H9 (cell line): ENCODE measurements at regions not wholly inside any gene's neighbourhood (a gene's known extent, or its start where the extent isn't known, plus 50 kb on each side); places are given as distances from the start of the nearest gene placed in this dataset.

Experiments
- DNase-seq: peaks from one replicate; pipeline ENCODE4 v3.0.0-alpha.2; 2017
- H2AFZ ChIP-seq: one replicate; pipeline ENCODE4 v1.6.1; 2013; ENCODE audit warnings: mild to moderate bottlenecking, low read length, control low read depth, moderate library complexity
- H2AK5ac ChIP-seq: 2 replicates; pipeline ENCODE4 v1.6.1; 2013; ENCODE audit warnings: low read length, control low read depth, mixed read lengths; ENCODE audit not compliant: insufficient read length
- H2BK120ac ChIP-seq: one replicate; pipeline ENCODE4 v1.6.1; 2013; ENCODE audit warnings: low read depth, mild to moderate bottlenecking, low read length, control low read depth, inconsistent platforms; ENCODE audit not compliant: poor library complexity, severe bottlenecking
- H2BK12ac ChIP-seq: 2 replicates; pipeline ENCODE4 v1.6.1; 2013; ENCODE audit warnings: low read length, control low read depth, mixed read lengths, low read depth; ENCODE audit not compliant: insufficient read length
- H2BK15ac ChIP-seq: 2 replicates; pipeline ENCODE4 v1.6.1; 2013; ENCODE audit warnings: low read depth, low read length, control low read depth
- H2BK20ac ChIP-seq: one replicate; pipeline ENCODE4 v1.6.1; 2013; ENCODE audit warnings: low read depth, mild to moderate bottlenecking, low read length, control low read depth, inconsistent platforms; ENCODE audit not compliant: poor library complexity, severe bottlenecking
- H2BK5ac ChIP-seq: 2 replicates; pipeline ENCODE4 v1.6.1; 2013; ENCODE audit warnings: low read length, control low read depth, mixed read lengths; ENCODE audit not compliant: insufficient read length
- H3K14ac ChIP-seq: 2 replicates; pipeline ENCODE4 v1.6.1; 2013; ENCODE audit warnings: low read length, control low read depth; ENCODE audit not compliant: insufficient read depth
- H3K18ac ChIP-seq: 2 replicates; pipeline ENCODE4 v1.6.1; 2013; ENCODE audit warnings: low read depth, mild to moderate bottlenecking, mixed read lengths, low read length, control low read depth; ENCODE audit not compliant: insufficient read length
- H3K23ac ChIP-seq: 2 replicates; pipeline ENCODE4 v1.6.1; 2013; ENCODE audit warnings: low read length, control low read depth, mixed read lengths, low read depth; ENCODE audit not compliant: insufficient read length
- H3K23me2 ChIP-seq: 2 replicates; pipeline ENCODE4 v1.6.1; 2013; ENCODE audit warnings: low read depth, mild to moderate bottlenecking, mixed read lengths, low read length, control low read depth; ENCODE audit not compliant: insufficient read length, poor library complexity, severe bottlenecking
- H3K27ac ChIP-seq: 2 replicates; pipeline ENCODE4 v1.5.1; 2013; ENCODE audit warnings: low read length, control low read depth, mixed read lengths, low read depth; ENCODE audit not compliant: insufficient read length
- H3K27me3 ChIP-seq: 2 replicates; pipeline ENCODE4 v1.6.1; 2013; ENCODE audit warnings: low read length, control low read depth, inconsistent platforms; ENCODE audit not compliant: insufficient read depth
- H3K4ac ChIP-seq: 2 replicates; pipeline ENCODE4 v1.6.1; 2013; ENCODE audit warnings: low read depth, mild to moderate bottlenecking, control low read depth, inconsistent platforms, low read length, moderate library complexity
- H3K4me1 ChIP-seq: 2 replicates; pipeline ENCODE4 v1.6.1; 2013; ENCODE audit warnings: low read length, control low read depth, inconsistent platforms; ENCODE audit not compliant: insufficient read depth
- H3K4me2 ChIP-seq: 2 replicates; pipeline ENCODE4 v1.6.1; 2013; ENCODE audit warnings: low read length, control low read depth, mixed read lengths; ENCODE audit not compliant: insufficient read length, insufficient read depth
- H3K56ac ChIP-seq: 2 replicates; pipeline ENCODE4 v1.6.1; 2013; ENCODE audit warnings: low read depth, mild to moderate bottlenecking, mixed read lengths, low read length, control low read depth; ENCODE audit not compliant: insufficient read length
- H3K79me1 ChIP-seq: 2 replicates; pipeline ENCODE4 v1.6.1; 2013; ENCODE audit warnings: low read depth, mild to moderate bottlenecking, moderate library complexity, low read length, control low read depth, inconsistent platforms; ENCODE audit not compliant: insufficient read depth, poor library complexity, severe bottlenecking
- H3K79me2 ChIP-seq: 2 replicates; pipeline ENCODE4 v1.6.1; 2013; ENCODE audit warnings: low read length, control low read depth, inconsistent platforms; ENCODE audit not compliant: insufficient read depth
- H3K9ac ChIP-seq: 2 replicates; pipeline ENCODE4 v1.6.1; 2013; ENCODE audit warnings: low read length, control low read depth, mixed read lengths; ENCODE audit not compliant: insufficient read length; ENCODE audit errors: extremely low read depth
- H3K9me3 ChIP-seq: one replicate; pipeline ENCODE4 v1.6.1; 2013; ENCODE audit warnings: low read depth, low read length, inconsistent platforms; ENCODE audit not compliant: control insufficient read depth
- H3T11ph ChIP-seq: one replicate; pipeline ENCODE4 v1.6.1; 2013; ENCODE audit warnings: mild to moderate bottlenecking, low read length, control low read depth, inconsistent platforms
- H4K20me1 ChIP-seq: one replicate; pipeline ENCODE4 v1.6.1; 2013; ENCODE audit not compliant: control insufficient read depth, insufficient read length, insufficient read depth
- H4K5ac ChIP-seq: 2 replicates; pipeline ENCODE4 v1.6.1; 2013; ENCODE audit warnings: low read depth, mild to moderate bottlenecking, mixed read lengths, low read length, control low read depth; ENCODE audit not compliant: insufficient read length
- H4K8ac ChIP-seq: replicated peaks from 2 replicates; pipeline ENCODE4 v1.6.1; 2013; ENCODE audit warnings: low read length, control low read depth, mixed read lengths, low read depth; ENCODE audit not compliant: insufficient read length
- H4K91ac ChIP-seq: 2 replicates; pipeline ENCODE4 v1.6.1; 2013; ENCODE audit warnings: low read depth, mild to moderate bottlenecking, moderate library complexity, mixed read lengths, low read length, control low read depth; ENCODE audit not compliant: insufficient read length
- H3K27ac Mint-ChIP-seq, 3 experiments: 2 replicates in 2 of 3; 3 replicates in 1 of 3; pipeline ENCODE4 v1.8.0; 2020 to 2021; ENCODE audit warnings: mixed read lengths in 3 of 3, mild to moderate bottlenecking in 1 of 3, moderate library complexity in 1 of 3
- H3K27me3 Mint-ChIP-seq: 2 replicates; pipeline ENCODE4 v1.8.0; 2021; ENCODE audit warnings: low read depth, mild to moderate bottlenecking, moderate library complexity, mixed read lengths
- H3K36me3 Mint-ChIP-seq, 3 experiments: 2 replicates in 2 of 3; 3 replicates in 1 of 3; pipeline ENCODE4 v1.8.0; 2020 to 2021; ENCODE audit warnings: low read depth in 3 of 3, mixed read lengths in 3 of 3; ENCODE audit not compliant: insufficient read depth in 1 of 3
- H3K4me1 Mint-ChIP-seq, 2 experiments: 2 replicates each; pipeline ENCODE4 v1.8.0; 2020; ENCODE audit warnings: mixed read lengths in 2 of 2
- H3K4me3 Mint-ChIP-seq, 2 experiments: 2 replicates in 1 of 2; 3 replicates in 1 of 2; pipeline ENCODE4 v1.8.0; 2020 to 2021; ENCODE audit warnings: mild to moderate bottlenecking in 2 of 2, mixed read lengths in 2 of 2, moderate library complexity in 1 of 2
- H3K9me3 Mint-ChIP-seq, 2 experiments: 2 replicates in 1 of 2; 3 replicates in 1 of 2; pipeline ENCODE4 v1.8.0; 2020; ENCODE audit warnings: mild to moderate bottlenecking in 2 of 2, mixed read lengths in 2 of 2, moderate library complexity in 1 of 2
- WGBS: extraction: QIAGEN DNeasy Blood & Tissue Kit; methylation state at CpG from one replicate; pipeline ENCODE4 v1.1.7; 2013; ENCODE audit warnings: missing lambda C conversion rate, low lambda C conversion rate, mixed read lengths; ENCODE audit not compliant: insufficient read length; ENCODE audit errors: extremely low coverage; 5-methylcytosine and 5-hydroxymethylcytosine counted together
- TF ChIP-seq, protein P1 (sequence below): fragments of 200-600 bp; sonication (generic); conservative IDR thresholded peaks from 3 replicates; pipeline ENCODE4 v1.8.0; 2021; ENCODE audit warnings: antibody characterized with exemption, mild to moderate bottlenecking

GRCh38 chr2:59761966-59762365 is 791.5 kb downstream of the BCL11A start:
- no peak overlapping the region for H2BK12ac ChIP-seq
- DNase-seq, result no peak
- no peak overlapping the region for H3K4ac ChIP-seq
- no peak overlapping the region for H3K9ac ChIP-seq
- H2BK20ac ChIP-seq, result no peak overlapping the region
- H2AFZ ChIP-seq, result no peak overlapping the region
- no peaks in the 10 kb centered on the region for H4K20me1 ChIP-seq
- H3T11ph ChIP-seq, result no peak overlapping the region
- no peak overlapping the region for H3K4me2 ChIP-seq
- H2BK5ac ChIP-seq, result no peak overlapping the region
- H2BK120ac ChIP-seq, result no peak overlapping the region
- no peaks in the 10 kb centered on the region for H3K9me3 Mint-ChIP-seq
- no peak overlapping the region for H4K5ac ChIP-seq
- no peaks in the 10 kb centered on the region for H3K36me3 Mint-ChIP-seq
- H3K9me3 ChIP-seq, result no peaks in the 10 kb centered on the region
- TF ChIP-seq, protein P1, sequence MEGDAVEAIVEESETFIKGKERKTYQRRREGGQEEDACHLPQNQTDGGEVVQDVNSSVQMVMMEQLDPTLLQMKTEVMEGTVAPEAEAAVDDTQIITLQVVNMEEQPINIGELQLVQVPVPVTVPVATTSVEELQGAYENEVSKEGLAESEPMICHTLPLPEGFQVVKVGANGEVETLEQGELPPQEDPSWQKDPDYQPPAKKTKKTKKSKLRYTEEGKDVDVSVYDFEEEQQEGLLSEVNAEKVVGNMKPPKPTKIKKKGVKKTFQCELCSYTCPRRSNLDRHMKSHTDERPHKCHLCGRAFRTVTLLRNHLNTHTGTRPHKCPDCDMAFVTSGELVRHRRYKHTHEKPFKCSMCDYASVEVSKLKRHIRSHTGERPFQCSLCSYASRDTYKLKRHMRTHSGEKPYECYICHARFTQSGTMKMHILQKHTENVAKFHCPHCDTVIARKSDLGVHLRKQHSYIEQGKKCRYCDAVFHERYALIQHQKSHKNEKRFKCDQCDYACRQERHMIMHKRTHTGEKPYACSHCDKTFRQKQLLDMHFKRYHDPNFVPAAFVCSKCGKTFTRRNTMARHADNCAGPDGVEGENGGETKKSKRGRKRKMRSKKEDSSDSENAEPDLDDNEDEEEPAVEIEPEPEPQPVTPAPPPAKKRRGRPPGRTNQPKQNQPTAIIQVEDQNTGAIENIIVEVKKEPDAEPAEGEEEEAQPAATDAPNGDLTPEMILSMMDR, result peak; percentile 30; the same call in 1 of the 3 replicates
- H3K56ac ChIP-seq, result no peak overlapping the region
- H3K27me3 ChIP-seq, result no peaks in the 10 kb centered on the region
- no peak overlapping the region for H3K23ac ChIP-seq
- no peak overlapping the region for H4K8ac ChIP-seq
- no peak overlapping the region for H3K18ac ChIP-seq
- no peaks in the 10 kb centered on the region for H3K23me2 ChIP-seq
- no peaks in the 10 kb centered on the region for H3K79me1 ChIP-seq
- H3K27ac ChIP-seq, result no peak overlapping the region
- no peaks in the 10 kb centered on the region for H3K4me1 ChIP-seq
- no peak overlapping the region for H2AK5ac ChIP-seq
- no peak overlapping the region for H2BK15ac ChIP-seq
- H3K27me3 Mint-ChIP-seq, result no peaks in the 10 kb centered on the region
- H3K14ac ChIP-seq, result no peak overlapping the region
- no peaks in the 10 kb centered on the region for H3K4me1 Mint-ChIP-seq
- WGBS, result no CpG with 5 or more reads among the region's 1 CpG
- H3K27ac Mint-ChIP-seq, result no peak overlapping the region
- H3K79me2 ChIP-seq, result no peaks in the 10 kb centered on the region
- H4K91ac ChIP-seq, result no peak overlapping the region
- H3K4me3 Mint-ChIP-seq, result no peak overlapping the region
